HG02642 (cell line): ENCODE measurements at regions not wholly inside any gene's neighbourhood (a gene's known extent, or its start where the extent isn't known, plus 50 kb on each side); places are given as distances from the start of the nearest gene placed in this dataset.
"Not testable (repeated sequence)": the region's sequence is repeated elsewhere in the genome, so short reads cannot be mapped to it uniquely, and the experiment has no call there.

Source experiments
- ATAC-seq: cut with Tn5 transposase; IDR thresholded peaks from one replicate; pipeline ENCODE4 v1.9.1; 2021; ENCODE audit warnings: mild to moderate bottlenecking; ENCODE audit not compliant: unreplicated experiment, poor library complexity

GRCh38 chr5:6321078-6321477, 57.3 kb downstream of the MED10 start:
- ATAC-seq = no peak

GRCh38 chr5:6319116-6319515, 59.2 kb downstream of the MED10 start:
- ATAC-seq = no peak

- ATAC-seq = no peak
These were observed 61.1 kb downstream of the MED10 start for GRCh38 chr5:6317116-6317798.

GRCh38 chr5:6315580-6315979, 62.8 kb downstream of the MED10 start:
- no peak for ATAC-seq

GRCh38 chr5:6311568-6312501, 66.5 kb downstream of the MED10 start:
- ATAC-seq = no peak

- no peak for ATAC-seq
These were observed 68.4 kb downstream of the MED10 start for GRCh38 chr5:6309949-6310348.

- no peak for ATAC-seq
These were observed 69.7 kb downstream of the MED10 start for GRCh38 chr5:6308683-6309082.

GRCh38 chr5:6307304-6307703, 71.0 kb downstream of the MED10 start:
- no peak for ATAC-seq

- no peak for ATAC-seq
These were observed 72.5 kb downstream of the MED10 start for GRCh38 chr5:6305853-6306252.

GRCh38 chr5:6302684-6303083, 75.7 kb downstream of the MED10 start:
- ATAC-seq = no peak

GRCh38 chr5:6302075-6302474, 76.3 kb downstream of the MED10 start:
- no peak for ATAC-seq

- ATAC-seq = no peak
These were observed 81.8 kb downstream of the MED10 start for GRCh38 chr5:6296524-6296923.

GRCh38 chr5:6291961-6292360, 86.4 kb downstream of the MED10 start:
- no peak for ATAC-seq

GRCh38 chr5:6289239-6289638, 89.1 kb downstream of the MED10 start:
- no peak for ATAC-seq

GRCh38 chr5:6287176-6287575, 91.2 kb downstream of the MED10 start:
- no peak for ATAC-seq

- no peak for ATAC-seq
These were observed 91.9 kb downstream of the MED10 start for GRCh38 chr5:6286404-6286803.

GRCh38 chr5:6284491-6284890, 93.9 kb downstream of the MED10 start:
- ATAC-seq = not testable (repeated sequence)

- no peak for ATAC-seq
These were observed 96.0 kb downstream of the MED10 start for GRCh38 chr5:6282352-6282751.

- no peak for ATAC-seq
These were observed 96.5 kb downstream of the MED10 start for GRCh38 chr5:6281818-6282217.

- ATAC-seq = no peak
These were observed 97.8 kb downstream of the MED10 start for GRCh38 chr5:6280425-6281100.

- no peak for ATAC-seq
These were observed 98.7 kb downstream of the MED10 start for GRCh38 chr5:6279607-6280006.
